HG03439 (cell line): ENCODE measurements at regions not wholly inside any gene's neighbourhood (a gene's known extent, or its start where the extent isn't known, plus 50 kb on each side); places are given as distances from the start of the nearest gene placed in this dataset.
"Not testable (repeated sequence)": the region's sequence is repeated elsewhere in the genome, so short reads cannot be mapped to it uniquely, and the experiment has no call there.

Experiments used
- ATAC-seq: cut with Tn5 transposase; IDR thresholded peaks from one replicate; pipeline ENCODE4 v1.9.1; 2021; ENCODE audit warnings: mild to moderate bottlenecking, moderate library complexity; ENCODE audit not compliant: unreplicated experiment

DNA sequence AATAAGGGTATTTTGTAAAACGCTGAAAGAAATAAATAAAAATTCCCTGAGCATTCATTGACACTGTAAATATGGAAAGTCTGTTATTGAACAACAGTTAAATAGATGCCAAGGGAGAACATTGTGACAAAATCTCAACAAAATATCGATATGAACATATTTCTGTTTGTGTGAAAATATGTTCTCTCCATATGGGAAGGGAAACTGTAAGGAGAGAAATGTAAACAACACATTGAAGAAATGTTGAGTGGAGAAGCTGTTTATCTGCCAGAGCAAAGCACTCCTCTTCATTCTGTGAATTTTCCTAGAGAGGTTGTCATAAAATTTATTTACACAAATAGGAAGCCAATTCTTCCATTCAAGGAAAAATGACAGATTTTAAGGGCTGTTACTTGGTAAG lies 57.1 kb upstream of the EOMES start:
- no peak for ATAC-seq

DNA sequence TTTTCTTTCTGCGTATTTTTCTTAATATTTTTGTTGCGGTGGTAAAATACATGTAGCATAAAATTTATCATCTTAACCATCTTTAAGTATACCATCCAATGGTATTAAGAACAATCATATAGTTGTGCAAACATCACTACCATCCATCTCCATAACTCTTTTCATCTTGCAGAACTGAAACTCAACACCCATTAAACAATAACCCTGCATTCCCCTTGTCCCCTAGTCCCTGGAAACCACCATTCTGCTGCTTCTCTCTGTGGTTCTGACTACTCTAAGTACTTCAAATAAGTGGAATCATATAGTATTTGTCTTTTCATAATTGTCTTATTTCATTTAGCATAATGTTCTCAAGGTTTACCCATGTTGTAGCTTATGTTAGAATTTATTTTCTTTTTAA lies 67.3 kb upstream of the EOMES start:
- ATAC-seq, result no peak

DNA sequence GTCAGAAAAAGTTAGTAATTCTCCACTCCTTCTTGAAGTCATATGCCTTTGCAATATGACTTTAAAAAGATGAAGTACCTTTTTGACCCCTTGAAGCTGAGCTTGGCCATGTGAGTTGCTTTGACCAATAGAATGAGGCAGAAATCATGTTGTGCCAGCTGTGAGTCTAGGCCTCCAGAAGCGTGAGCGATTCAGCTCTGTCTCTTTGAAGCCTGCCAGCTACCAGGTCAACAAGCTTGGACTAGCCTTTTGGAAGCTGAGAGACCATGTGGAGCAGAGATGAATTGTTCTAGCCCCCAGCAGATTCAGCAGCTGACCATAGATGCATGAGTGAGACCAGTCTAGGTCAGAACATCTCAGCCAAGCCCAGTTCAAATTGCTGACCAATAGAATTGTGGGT lies 69.8 kb upstream of the EOMES start:
- no peak for ATAC-seq

DNA sequence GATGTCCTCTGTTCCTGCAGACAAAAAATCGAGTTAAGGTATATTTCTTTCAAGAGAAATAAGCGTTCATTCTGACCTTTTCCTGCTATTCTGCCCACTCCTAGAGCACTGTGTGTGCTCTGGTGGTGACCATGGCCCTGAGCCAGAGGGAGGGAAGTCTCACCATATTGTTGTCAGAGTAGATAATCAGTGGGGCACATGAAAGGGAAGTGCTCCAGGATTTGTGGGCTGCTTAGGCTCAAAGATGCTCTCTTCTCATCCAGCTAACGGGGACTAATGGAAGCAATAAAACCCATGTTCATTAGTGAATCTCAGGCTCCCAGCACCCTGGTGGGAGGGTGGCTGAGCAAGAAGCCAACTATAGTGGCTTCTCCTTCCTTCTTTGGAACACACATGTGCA lies 70.7 kb upstream of the EOMES start:
- no peak for ATAC-seq

- no peak for ATAC-seq
Measured at GRCh38 chr3:27794211-27794610, 72.1 kb upstream of the EOMES start.

DNA sequence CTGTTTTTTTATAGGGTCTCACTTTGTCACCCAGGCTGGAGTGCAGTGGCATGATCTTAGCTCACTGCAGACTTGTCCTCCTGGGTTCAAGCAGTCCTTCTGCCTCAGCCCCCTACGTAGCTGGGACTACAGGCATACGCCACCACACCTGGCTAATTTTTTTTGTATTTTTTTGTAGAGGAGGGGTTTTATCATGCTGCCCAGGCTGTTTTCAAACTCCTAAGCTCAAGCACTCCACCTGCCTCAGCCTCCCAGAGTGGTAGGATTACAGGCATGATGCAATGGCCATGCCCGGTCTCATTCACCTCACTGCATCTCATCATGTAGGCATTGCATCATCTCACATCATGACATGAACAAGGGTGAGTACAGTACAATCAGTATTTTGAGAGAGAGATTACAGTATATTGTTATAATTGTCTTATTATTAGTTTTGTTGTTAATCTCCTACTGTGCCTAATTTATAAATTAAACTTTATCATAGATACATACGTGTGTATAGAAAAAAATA lies 74.3 kb upstream of the EOMES start:
- no peak for ATAC-seq

GRCh38 chr3:27797773-27798172 lies 75.7 kb upstream of the EOMES start:
- no peak for ATAC-seq

DNA sequence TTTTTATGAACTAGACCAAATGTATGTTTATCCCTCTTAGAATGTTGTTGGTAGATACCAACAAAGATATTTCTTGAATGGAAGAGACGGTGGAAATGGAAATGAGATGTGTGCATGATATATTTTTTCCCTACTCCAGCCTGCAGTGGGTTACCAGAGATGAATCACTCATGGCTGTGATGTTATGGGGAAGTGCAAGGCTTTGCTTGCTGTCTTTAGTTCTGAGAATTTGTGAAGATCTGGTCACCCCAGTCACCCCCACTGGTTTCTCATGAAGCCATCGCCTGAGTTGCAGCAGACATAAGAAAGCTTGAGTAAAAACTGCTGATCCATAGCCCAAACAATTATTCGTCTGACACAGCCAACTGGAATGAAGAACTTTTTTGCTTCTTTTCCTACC lies 78.1 kb upstream of the EOMES start:
- no peak for ATAC-seq

- ATAC-seq, result no peak
Measured at GRCh38 chr3:27802425-27802824, 80.3 kb upstream of the EOMES start.

- no peak for ATAC-seq
Measured at GRCh38 chr3:27802849-27803248, 80.7 kb upstream of the EOMES start.

DNA sequence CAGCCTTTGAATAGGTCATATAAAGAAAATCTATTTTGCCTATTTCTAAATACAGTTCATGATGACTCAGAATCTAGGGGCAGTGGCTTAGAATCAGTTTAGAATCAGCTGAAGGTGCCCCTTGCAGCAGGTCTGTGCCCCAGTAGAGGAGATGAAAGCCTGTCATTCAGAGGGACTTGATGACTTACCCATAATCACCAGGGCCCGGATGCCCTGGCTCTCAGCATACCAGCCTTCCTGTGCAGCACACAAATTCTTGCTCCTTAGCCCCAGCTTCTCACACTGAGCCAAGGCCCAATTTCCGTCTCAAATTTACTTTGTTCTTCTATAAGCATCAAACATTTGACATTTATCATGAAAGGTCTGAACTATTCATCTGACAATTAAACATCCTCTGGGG lies 83.2 kb upstream of the EOMES start:
- no peak for ATAC-seq

DNA sequence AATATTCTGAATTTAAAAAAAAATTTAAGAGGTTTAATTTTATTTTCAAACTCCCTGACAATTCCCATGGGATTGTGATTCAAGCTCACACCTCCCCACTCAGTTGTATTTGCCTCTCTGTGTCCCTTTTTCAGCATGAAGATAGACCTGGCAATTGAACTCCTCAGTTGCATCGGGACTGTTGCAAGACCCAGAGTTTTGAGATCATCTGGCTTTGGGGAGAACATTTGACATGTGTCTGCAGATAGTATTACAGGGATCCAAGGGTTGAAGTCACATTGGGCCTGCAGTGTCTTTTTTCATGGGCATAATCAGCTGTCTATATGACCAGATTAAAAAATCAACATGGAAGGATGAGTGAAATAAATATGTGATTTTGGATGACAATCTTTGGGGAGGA lies 91.1 kb upstream of the EOMES start:
- no peak for ATAC-seq

GRCh38 chr3:27821609-27822008 lies 99.5 kb upstream of the EOMES start:
- ATAC-seq, result not testable (repeated sequence)

DNA sequence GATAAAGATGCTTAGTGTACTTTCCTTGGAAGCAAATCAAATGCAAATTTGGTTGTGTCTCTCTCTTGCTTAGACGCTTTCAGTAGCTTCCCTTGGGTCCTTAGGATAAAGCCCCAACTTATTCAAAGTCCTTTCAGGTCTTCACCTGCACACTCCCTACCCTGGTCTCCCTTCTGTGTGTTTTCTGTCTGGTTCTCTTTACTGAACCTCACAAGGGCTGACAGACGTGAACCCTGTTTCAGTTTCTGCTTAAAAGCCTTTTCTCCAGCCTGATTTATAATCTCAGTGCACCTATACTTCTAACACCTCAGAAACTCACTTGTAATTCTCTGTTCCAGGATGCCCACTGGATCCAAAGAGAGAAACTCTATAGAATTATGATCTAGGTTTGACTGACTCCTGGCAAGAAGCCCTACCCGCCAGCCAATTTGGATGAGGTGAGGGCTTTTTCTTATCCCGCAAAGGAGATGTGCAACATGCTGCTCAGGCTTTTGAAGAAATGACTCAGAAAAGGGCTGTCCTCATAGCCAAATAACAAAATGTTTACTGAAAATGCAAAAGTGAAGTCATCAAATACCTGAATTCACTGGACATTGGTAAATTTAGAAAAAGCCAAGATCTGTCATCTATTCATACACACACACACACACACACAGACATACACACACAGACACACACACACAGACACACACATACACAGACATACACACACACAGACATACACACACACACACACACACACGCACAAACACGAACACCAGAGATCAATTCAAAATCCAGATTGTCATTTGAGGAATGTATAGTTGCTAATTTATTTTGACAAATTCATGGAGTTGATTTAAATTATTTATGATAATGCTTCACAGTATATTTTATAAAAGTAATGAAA lies 102.4 kb upstream of the EOMES start:
- ATAC-seq, result no peak

- ATAC-seq, result no peak
Measured at GRCh38 chr3:27826448-27826847, 104.3 kb upstream of the EOMES start.

DNA sequence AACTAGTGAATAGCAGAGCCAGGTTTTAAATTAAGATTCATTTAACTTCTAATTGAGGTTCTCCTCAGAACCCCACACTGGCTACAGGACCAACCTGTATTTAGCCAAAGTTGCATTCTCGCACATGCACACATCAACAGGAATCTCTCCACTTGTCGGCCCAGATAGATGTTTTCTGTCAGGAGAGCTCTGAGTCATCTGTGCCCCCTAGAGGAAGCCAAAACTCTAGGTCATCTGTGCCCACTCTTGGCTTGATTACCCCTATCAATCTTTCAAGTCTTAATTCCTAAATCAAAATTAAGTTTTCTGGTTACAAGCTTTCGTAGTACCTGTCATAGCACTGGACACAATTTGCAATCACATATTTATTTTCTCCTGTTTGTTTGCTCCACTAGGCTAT lies 104.9 kb upstream of the EOMES start:
- no peak for ATAC-seq

DNA sequence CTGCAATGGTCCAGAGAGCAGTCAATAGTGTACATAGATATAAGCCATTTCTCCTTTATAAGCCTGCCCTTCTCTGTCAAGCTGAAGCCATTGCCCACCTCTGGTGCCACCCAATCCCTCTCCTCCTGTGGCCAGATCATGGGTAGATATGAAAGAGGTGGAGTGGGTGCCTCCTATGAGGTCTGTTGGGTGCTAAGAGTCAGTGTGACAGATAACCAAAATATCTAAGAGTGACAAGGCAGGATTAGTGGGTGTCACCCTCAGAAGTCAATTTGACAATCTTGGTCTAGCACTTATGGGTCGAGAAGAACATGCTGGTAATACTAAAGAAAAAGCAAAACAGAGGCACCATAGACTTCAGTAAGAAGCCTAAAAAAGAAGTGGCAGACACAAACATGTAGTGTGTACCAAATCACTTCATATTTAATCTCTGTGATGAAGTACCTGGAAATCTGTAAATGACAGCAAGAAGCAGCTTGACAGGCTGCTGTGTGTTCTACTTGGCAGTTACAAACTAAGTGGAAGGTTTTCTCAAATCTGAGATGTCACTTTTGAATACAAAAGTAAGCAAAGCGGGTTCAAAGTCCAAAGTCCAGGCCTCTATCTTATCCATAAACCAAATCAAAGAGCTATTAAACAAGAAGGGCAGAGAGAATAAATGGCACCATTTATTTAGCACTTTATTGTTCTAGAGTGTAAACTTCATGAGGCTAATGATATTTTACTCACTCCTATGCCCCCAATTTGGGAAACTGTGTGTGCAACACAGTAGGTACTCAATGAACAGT lies 118.9 kb upstream of the EOMES start:
- no peak for ATAC-seq

GRCh38 chr3:27844052-27844675 lies 122.0 kb upstream of the EOMES start:
- no peak for ATAC-seq

DNA sequence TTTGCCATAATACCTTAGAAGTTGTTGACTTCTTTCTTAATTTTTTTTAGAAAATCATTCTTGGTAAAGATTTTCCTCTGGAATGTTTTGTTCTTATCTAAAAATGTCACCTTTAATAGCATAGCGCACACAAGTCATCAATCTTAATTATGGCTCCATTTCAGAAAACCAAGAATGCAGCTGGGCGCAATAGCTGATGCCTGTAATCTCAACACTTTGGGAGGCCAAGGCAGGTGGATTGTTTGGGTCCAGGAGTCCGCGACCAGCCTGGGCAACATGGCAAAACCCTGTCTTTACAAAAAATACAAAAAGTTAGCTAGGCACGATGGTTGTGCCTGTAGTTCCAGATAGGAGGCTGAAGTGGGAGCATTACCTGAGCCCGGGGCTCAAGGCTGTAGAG lies 125.6 kb upstream of the EOMES start:
- no peak for ATAC-seq

DNA sequence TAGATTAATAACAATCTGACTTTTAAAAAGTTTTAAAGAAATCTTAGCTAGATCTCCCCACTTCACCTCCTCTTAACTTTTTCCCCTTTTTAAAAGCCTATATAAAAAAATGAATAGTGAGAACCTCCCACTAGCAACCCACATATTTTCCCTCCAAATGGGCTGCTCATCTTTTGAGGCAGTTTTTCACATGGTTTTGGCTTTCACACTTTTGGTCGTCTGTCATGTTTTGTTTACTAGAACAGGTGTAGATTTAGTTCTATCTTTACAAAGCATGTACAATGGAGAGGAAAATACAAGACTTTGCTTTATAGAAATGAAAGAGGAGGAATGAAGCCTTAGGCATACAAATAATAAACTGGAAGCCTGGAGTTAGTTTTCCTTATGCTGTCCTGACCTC lies 126.7 kb upstream of the EOMES start:
- ATAC-seq, result no peak

- no peak for ATAC-seq
Measured at GRCh38 chr3:27859821-27860220, 137.7 kb upstream of the EOMES start.
